Endothelial cell of umbilical vein (primary cell): ENCODE measurements at regions not wholly inside any gene's neighbourhood (a gene's known extent, or its start where the extent isn't known, plus 50 kb on each side); places are given as distances from the start of the nearest gene placed in this dataset.

Experiments
- MYC ChIP-seq: IDR thresholded peaks from one replicate; pipeline ENCODE4 v1.6.1; 2011; ENCODE audit warnings: mild to moderate bottlenecking, low read depth, low read length
- POLR2A ChIP-seq: IDR thresholded peaks from 2 replicates; pipeline ENCODE4 v1.6.1; 2012; ENCODE audit warnings: low read depth, mild to moderate bottlenecking, control low read depth, low read length
- TF ChIP-seq, protein P1 (sequence below), 2 donors: IDR thresholded peaks; 1 replicate in 1 of 2; 2 replicates in 1 of 2; pipeline ENCODE4 v1.5.1; 2011; ENCODE audit warnings: low read length in 2 of 2, mild to moderate bottlenecking in 2 of 2, moderate library complexity in 2 of 2, control low read depth in 1 of 2, inconsistent platforms in 1 of 2, low read depth in 1 of 2; ENCODE audit not compliant: insufficient read depth in 1 of 2; ENCODE audit errors: extremely low read depth in 1 of 2

- TF ChIP-seq, protein P1, sequence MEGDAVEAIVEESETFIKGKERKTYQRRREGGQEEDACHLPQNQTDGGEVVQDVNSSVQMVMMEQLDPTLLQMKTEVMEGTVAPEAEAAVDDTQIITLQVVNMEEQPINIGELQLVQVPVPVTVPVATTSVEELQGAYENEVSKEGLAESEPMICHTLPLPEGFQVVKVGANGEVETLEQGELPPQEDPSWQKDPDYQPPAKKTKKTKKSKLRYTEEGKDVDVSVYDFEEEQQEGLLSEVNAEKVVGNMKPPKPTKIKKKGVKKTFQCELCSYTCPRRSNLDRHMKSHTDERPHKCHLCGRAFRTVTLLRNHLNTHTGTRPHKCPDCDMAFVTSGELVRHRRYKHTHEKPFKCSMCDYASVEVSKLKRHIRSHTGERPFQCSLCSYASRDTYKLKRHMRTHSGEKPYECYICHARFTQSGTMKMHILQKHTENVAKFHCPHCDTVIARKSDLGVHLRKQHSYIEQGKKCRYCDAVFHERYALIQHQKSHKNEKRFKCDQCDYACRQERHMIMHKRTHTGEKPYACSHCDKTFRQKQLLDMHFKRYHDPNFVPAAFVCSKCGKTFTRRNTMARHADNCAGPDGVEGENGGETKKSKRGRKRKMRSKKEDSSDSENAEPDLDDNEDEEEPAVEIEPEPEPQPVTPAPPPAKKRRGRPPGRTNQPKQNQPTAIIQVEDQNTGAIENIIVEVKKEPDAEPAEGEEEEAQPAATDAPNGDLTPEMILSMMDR (IDR thresholded peaks at IDR 0.05; ENCODE audit: extremely low read depth in 1 of 2, insufficient read depth in 1 of 2, low read depth in 1 of 2, low read length in 2 of 2), result no peak
- TF ChIP-seq POLR2A, result no peak
- no peak for TF ChIP-seq MYC
Observed at GRCh38 chr5:16382047-16382446, 83.6 kb downstream of the ZNF622 start.
